ENCODE measurements at regions not wholly inside any gene's neighbourhood (a gene's known extent, or its start where the extent isn't known, plus 50 kb on each side); places are given as distances from the start of the nearest gene placed in this dataset.

DNA sequence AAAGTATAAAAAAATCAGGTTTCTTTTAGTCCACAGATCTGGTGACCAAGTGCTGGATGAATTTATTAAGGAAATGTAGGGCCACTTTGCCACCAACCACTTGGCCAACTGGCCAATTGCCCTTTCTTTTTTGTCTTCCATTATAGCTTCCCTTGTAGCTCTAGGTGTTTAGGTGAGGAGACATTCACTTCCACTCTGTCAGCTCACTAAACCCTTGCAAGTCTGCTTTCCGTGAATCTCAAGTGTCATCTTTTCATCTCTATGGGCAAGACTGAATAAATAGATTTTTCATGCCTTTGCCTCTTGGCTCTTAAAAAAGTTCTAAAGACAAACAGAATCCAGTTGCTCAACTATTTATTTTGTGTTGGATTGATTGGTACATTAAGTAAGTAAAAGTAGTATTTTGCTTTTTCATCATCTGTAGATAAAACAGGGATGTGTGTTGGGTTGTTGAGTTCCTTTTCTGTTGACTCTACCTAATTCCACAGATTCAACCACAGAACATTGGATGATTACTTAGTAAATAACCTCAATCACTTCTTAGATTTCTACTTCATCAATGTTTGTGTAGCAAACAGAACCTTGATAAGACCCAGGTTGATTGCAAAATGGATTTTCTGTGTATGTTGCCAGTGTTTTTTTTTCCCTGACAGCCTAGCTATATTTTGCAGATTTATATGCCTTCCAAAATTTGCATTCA lies 68.1 kb upstream of the GRXCR1 start:
- Mint-ChIP-seq H3K4me3 (no peak overlapping the region), H3K9me3 (ENCODE audit: insufficient read depth) (no peaks in the 10 kb centered on the region), H3K36me3 (ENCODE audit: low read depth) (no peaks in the 10 kb centered on the region), H3K27me3 (ENCODE audit: low read depth) (peaks cover 3% of the 10 kb centered on the region), H3K27ac (no peak overlapping the region), H3K4me1 (ENCODE audit: low read depth) (no peaks in the 10 kb centered on the region)
- ChIA-PET CTCF (no interaction called here), POLR2A (no interaction called here)
- no peak for ATAC-seq
- no peak for DNase-seq

DNA sequence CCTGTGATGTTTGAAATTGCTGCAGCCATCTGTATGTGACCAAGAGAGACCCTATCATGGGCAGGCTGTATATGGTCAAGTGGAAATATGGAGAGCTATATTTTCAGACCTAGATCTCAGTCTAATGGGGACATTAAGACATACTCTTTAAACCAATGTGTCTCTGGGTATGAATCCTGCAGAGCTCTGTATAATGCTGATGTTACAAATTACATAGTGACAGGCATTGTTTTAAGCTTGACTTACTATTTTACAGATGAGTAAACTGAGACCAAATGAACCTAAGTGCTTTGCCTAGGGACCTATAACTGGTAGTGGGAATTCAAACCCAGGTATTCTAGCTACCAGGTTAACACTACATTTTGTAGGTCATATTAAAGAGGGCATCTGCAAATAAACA lies 71.3 kb upstream of the GRXCR1 start:
- POLR2A ChIA-PET = no interaction called here
- CTCF ChIA-PET = interaction anchor here (1.1 kb wide), 1 partner anchor 253 kb away, joined by 4 read pairs; no protein-coding TSS in a partner anchor
- ATAC-seq (no peak), DNase-seq (no peak)
- Mint-ChIP-seq H3K27me3 (ENCODE audit: low read depth) (peaks cover 7% of the 10 kb centered on the region), H3K36me3 (ENCODE audit: low read depth) (no peaks in the 10 kb centered on the region), H3K4me3 (no peak overlapping the region), H3K27ac (no peak overlapping the region), H3K4me1 (ENCODE audit: low read depth) (no peaks in the 10 kb centered on the region), H3K9me3 (ENCODE audit: insufficient read depth) (no peaks in the 10 kb centered on the region)

DNA sequence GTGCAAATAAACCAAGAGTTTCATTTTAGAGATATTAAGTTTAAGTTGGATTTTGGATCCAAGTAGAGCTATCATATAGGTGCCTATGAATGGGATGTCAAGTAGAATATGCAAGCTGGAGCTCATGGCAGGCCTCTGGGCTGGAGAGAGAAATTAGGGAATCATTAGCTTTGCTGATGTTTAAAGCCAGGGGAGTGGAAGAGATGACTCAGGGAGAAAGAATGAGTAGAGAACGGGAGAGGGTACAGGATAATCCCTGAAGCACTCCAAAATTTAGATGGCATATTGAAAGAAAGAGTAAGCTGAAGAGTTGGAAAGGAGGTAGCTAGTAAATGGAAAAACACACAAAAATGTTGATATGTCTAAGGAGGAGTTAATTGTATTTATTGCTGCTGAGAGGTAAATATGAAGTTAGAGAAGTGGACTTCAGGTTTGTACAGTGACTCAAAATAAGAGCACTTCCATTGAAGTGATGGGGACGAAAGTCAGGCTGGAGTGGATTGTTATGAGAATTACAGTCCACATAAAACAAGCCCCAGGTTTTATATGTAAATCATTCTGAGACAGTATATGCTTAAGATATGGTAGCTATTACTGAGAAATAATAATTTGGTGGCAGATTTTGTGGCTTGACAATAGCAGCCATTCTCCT lies 72.5 kb upstream of the GRXCR1 start:
- CTCF ChIA-PET = no interaction called here
- Mint-ChIP-seq H3K9me3 (ENCODE audit: insufficient read depth) (no peaks in the 10 kb centered on the region), H3K27ac (no peak overlapping the region), H3K4me3 (no peak overlapping the region), H3K4me1 (ENCODE audit: low read depth) (no peaks in the 10 kb centered on the region), H3K27me3 (ENCODE audit: low read depth) (peaks cover 7% of the 10 kb centered on the region), H3K36me3 (ENCODE audit: low read depth) (no peaks in the 10 kb centered on the region)
- no peak for ATAC-seq
- POLR2A ChIA-PET = no interaction called here
- DNase-seq = no peak

DNA sequence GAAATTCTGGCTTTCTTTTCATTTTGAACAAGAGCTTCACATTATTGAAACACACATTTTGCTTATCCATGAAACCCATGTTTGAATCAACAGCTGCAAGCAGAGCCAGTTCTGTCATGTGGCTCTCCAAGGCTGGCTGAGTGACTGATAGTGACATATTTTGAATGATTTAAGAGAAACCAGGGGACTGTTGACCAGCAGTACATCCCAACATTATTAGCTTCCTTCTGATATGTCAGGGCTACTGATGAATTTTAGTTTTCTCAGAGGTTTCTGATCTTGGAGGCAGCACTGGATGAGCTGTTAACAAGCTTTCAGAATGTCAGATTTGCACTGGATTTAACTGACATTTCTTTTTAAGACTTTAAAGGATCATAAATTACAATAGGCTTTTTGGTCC lies 74.6 kb upstream of the GRXCR1 start:
- ATAC-seq = no peak
- no peaks in the 10 kb centered on the region for H3K4me1 Mint-ChIP-seq (ENCODE audit: low read depth)
- H3K27me3 Mint-ChIP-seq (ENCODE audit: low read depth) = peaks cover 7% of the 10 kb centered on the region
- H3K27ac Mint-ChIP-seq = no peak overlapping the region
- H3K9me3 Mint-ChIP-seq (ENCODE audit: insufficient read depth) = no peaks in the 10 kb centered on the region
- no peak overlapping the region for H3K4me3 Mint-ChIP-seq
- H3K36me3 Mint-ChIP-seq (ENCODE audit: low read depth) = no peaks in the 10 kb centered on the region
- DNase-seq = no peak
- POLR2A ChIA-PET = no interaction called here
- CTCF ChIA-PET = interaction anchor here (0.8 to 4.1 kb wide), 8 partner anchors 9 to 251 kb away, joined by 3 to 30 read pairs (median 4); no protein-coding TSS in a partner anchor

DNA sequence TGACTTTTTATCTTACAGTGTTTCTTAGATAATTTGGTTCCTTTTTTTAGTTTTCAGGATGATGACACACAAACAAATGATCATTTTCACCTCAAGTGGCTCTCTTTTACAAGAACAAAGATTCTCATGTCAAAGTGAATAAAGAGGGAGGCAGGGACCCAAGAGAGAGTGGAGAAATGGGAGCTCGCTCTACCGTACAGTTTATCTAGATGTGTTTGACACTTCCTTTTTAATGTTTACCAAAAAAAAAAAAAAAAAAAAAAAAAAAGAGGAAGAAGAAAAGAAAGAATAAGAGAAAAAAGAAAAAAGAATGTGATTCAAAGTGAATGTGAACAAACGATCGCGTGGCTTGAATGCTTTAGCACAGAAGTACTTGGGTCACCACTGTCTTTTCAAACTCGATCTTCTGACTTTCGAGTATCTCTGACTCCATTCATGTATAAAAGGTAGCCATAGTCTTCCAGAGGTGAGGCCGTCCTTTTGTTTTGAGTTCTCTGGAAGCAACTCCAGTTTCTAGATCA lies 75.6 kb upstream of the GRXCR1 start:
- CTCF ChIA-PET = interaction anchor here (1.3 to 4.1 kb wide), 4 partner anchors 9 to 250 kb away, joined by 4 to 30 read pairs (median 6); no protein-coding TSS in a partner anchor
- H3K27ac Mint-ChIP-seq = no peak overlapping the region

DNA sequence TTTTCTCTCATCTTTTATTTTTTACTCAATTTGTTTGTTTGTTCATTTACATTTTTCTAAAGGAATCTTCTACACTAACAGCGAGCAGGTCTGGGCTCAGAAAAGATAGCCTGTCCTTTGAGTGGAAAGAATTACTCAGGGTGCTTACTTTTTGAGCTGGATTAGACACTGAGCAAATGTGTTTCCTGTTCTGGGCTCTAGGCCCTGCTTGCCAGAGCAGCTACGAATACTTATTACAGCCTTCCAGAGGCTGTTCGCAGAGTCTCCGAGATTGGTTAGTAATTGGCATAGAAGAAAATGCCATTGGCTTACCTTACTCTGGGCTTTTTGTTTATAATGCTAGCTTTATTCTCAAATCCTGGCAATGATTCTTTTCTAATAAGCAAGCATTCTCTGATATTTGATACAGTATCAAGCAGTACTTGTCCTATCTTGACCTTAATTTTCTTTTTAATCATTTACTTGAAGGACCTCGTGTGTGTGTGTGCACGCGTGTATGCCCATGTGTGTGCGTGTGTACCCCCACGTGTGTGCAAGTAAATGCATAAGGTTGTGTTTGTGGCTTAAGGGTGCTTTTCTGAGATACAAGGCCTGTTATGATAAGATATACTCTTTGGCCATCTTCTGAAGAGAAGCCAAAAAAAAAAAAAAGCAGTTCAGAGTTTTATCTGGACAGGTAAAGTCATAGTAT lies 76.2 kb upstream of the GRXCR1 start:
- no peaks in the 10 kb centered on the region for H3K9me3 Mint-ChIP-seq (ENCODE audit: insufficient read depth)
- peaks cover 9% of the 10 kb centered on the region for H3K27me3 Mint-ChIP-seq (ENCODE audit: low read depth)

More for the DNA sequence above, 75.6 kb upstream of the GRXCR1 start:
- DNase-seq (no peak), ATAC-seq (no peak)
- no peaks in the 10 kb centered on the region for H3K9me3 Mint-ChIP-seq (ENCODE audit: insufficient read depth)
- POLR2A ChIA-PET = no interaction called here
- H3K27me3 Mint-ChIP-seq (ENCODE audit: low read depth) = peaks cover 8% of the 10 kb centered on the region
- H3K4me3 Mint-ChIP-seq = no peak overlapping the region
- no peaks in the 10 kb centered on the region for H3K36me3 Mint-ChIP-seq (ENCODE audit: low read depth)
- H3K4me1 Mint-ChIP-seq (ENCODE audit: low read depth) = no peaks in the 10 kb centered on the region

DNA sequence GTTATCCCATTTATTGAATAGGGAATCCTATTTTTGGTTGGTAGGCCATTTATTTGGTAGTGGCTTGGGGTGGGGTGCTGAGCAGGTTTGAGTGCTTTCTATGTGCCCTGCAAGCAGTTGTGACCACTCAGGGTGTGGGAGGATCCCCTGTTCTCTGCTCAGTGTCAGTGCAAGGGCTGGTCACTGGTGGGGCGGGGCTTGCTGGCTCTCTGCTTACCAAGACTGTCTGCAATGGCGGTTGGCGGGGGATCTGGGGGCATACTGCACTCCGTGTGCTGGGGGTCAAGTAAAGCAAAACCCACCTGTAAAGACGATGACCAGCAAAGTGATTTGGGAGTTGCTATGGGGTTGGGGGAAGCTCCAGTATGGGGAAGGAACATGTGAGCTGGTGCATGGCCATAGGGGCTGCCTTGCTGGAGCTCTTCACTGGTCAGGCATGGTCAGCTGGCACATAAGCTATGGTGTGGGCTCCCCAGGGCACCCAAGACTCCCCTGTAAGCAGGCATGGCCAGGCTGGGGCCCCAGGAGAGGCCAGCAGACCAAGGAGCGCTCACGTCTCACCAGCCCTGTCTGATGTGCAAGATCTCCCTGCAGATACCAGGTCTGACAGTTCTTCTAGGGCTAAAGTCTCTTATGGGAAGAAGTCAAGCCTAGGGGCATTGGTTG lies 83.0 kb upstream of the GRXCR1 start:
- ATAC-seq = no peak
- POLR2A ChIA-PET = no interaction called here
- H3K27ac Mint-ChIP-seq = no peak overlapping the region

More for the DNA sequence above, 76.2 kb upstream of the GRXCR1 start:
- no peaks in the 10 kb centered on the region for H3K36me3 Mint-ChIP-seq (ENCODE audit: low read depth)
- ATAC-seq = no peak
- no peak overlapping the region for H3K4me3 Mint-ChIP-seq
- CTCF ChIA-PET = interaction anchor here (0.8 to 4.1 kb wide), 3 partner anchors 59 to 249 kb away, joined by 3 to 30 read pairs (median 3); no protein-coding TSS in a partner anchor
- no peak for DNase-seq
- no peak overlapping the region for H3K27ac Mint-ChIP-seq
- no peaks in the 10 kb centered on the region for H3K4me1 Mint-ChIP-seq (ENCODE audit: low read depth)
- POLR2A ChIA-PET = no interaction called here

DNA sequence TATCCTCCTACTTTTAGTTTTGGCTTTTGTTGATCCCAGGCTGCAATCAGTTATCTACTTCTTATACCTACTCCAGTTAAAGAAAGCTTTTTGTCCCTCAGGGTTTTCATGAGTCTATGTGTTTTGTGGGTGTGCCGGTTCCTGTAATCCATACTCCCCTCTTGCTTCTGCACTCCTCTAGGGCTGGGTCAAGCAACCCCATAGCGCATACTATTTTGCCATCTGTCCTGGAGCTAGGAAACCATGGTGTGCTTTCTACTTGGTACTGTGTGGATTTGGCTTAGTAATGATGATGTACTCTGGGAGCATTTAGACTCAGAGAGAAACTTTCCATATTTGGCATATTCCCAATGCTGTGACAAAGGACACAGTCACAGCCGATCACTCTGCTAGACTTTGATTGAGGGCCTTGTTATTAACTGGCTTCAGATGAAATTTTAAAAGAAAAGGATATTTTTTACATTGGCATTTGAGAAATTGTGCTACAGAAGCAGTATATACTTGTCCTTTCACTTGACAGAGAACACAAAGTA lies 86.1 kb upstream of the GRXCR1 start:
- peaks cover 8% of the 10 kb centered on the region for H3K27me3 Mint-ChIP-seq (ENCODE audit: low read depth)
- H3K4me1 Mint-ChIP-seq (ENCODE audit: low read depth) = no peaks in the 10 kb centered on the region
- ATAC-seq (no peak), DNase-seq (no peak)
- no peak overlapping the region for H3K27ac Mint-ChIP-seq
- CTCF ChIA-PET = no interaction called here
- H3K36me3 Mint-ChIP-seq (ENCODE audit: low read depth) = no peaks in the 10 kb centered on the region
- no peak overlapping the region for H3K4me3 Mint-ChIP-seq
- peaks cover 3% of the 10 kb centered on the region for H3K9me3 Mint-ChIP-seq (ENCODE audit: insufficient read depth)
- POLR2A ChIA-PET = no interaction called here

More for the DNA sequence above, 83.0 kb upstream of the GRXCR1 start:
- DNase-seq = no peak
- H3K36me3 Mint-ChIP-seq (ENCODE audit: low read depth) = no peaks in the 10 kb centered on the region
- CTCF ChIA-PET = no interaction called here
- H3K4me3 Mint-ChIP-seq = no peak overlapping the region
- H3K9me3 Mint-ChIP-seq (ENCODE audit: insufficient read depth) = no peaks in the 10 kb centered on the region
- no peaks in the 10 kb centered on the region for H3K4me1 Mint-ChIP-seq (ENCODE audit: low read depth)
- H3K27me3 Mint-ChIP-seq (ENCODE audit: low read depth) = peaks cover 10% of the 10 kb centered on the region

DNA sequence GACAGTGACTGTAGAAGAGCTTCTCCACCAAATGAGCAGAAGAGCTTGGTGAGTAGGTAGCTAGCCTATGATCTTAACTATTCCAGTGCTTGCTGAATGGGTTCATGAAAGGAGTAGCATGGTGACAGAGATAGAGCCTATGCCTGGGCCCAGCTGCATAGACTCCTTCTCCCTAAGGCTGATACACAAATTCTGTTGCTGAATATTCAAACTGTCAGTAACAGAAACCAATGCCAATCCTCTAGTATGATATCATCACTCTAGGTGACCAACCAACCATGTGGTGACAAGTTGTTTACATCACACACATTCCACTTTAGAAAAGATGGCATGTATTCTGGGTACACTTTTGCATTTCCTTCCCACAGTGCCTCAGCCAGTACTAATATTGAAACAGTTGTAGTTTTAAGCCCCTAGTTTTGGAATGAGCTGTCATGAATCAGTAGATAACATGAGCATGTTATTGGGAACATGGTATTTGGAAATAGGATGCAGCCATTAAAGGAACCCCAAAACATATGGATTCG lies 103.4 kb upstream of the GRXCR1 start:
- ATAC-seq = no peak
- H3K27ac Mint-ChIP-seq = no peak overlapping the region
- ChIA-PET CTCF (no interaction called here), POLR2A (no interaction called here)
- H3K27me3 Mint-ChIP-seq (ENCODE audit: low read depth) = no peaks in the 10 kb centered on the region
- no peak for DNase-seq
- no peaks in the 10 kb centered on the region for H3K36me3 Mint-ChIP-seq (ENCODE audit: low read depth)
- H3K4me1 Mint-ChIP-seq (ENCODE audit: low read depth) = no peaks in the 10 kb centered on the region
- H3K9me3 Mint-ChIP-seq (ENCODE audit: insufficient read depth) = no peaks in the 10 kb centered on the region
- H3K4me3 Mint-ChIP-seq = no peak overlapping the region

DNA sequence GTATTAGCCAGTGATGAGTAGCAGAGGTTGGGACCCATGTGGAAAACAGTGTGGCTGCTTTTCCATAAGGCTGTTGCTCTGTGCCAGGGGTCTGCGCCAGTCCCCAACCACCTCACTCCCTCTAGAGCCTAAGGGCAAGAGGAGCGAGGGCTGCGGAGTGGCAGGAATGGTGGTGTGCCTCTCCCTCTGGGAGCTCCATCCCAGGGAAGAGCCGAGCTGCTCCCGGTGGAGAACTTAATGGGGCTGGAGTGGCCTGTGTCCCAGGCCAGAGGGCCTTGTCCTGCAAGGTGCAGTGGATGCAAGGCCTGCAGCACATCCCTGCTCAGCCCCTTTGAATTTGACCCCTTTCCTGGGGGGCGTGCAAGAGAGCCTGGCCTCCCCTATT lies 105.4 kb upstream of the GRXCR1 start:
- ChIA-PET CTCF (interaction anchor here (1.1 kb wide), 1 partner anchor 215 kb away, joined by 3 read pairs; no protein-coding TSS in a partner anchor), POLR2A (no interaction called here)
- Mint-ChIP-seq H3K36me3 (ENCODE audit: low read depth) (no peaks in the 10 kb centered on the region), H3K27me3 (ENCODE audit: low read depth) (no peaks in the 10 kb centered on the region), H3K4me1 (ENCODE audit: low read depth) (no peaks in the 10 kb centered on the region), H3K27ac (no peak overlapping the region), H3K9me3 (ENCODE audit: insufficient read depth) (no peaks in the 10 kb centered on the region), H3K4me3 (no peak overlapping the region)
- DNase-seq (no peak), ATAC-seq (no peak)

DNA sequence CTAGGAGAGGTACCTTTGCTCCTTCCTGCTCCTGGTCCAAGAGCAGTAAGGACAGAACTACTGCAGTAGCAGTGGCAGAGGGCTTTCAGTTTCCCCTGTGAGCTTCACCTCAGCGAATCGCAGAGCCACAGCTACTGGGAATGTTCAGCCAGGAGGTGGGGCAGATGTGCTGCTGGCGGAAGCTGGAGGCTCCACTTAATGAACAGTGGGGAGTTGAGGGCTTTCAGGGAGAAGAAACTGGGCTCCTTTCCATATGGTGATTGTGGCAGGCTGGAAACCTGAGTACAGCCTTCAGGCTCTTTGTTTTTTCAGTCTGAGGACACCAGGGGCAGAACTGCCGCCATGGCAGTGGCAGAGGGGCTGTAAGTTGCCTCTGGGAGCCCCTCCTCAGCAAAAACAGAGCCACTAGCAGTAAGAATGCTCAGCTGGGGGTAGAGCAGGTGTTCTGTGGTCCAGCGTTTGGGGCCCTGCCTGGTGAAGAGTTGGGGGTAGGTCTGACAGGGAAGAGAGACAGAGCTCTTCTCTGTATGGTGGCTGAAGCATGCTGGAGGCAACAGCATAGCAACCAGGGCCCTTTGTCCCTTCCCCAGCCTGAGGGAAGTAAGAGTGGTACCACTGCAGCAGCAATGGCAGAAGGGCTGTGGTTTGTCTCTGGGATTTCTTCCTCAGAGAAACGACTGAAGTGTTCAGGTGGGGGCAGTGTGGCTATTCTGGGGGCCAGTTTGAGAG lies 106.0 kb upstream of the GRXCR1 start:
- no peak overlapping the region for H3K27ac Mint-ChIP-seq
- ATAC-seq = no peak

More for the DNA sequence above, 106.0 kb upstream of the GRXCR1 start:
- CTCF ChIA-PET = no interaction called here
- Mint-ChIP-seq H3K4me1 (ENCODE audit: low read depth) (no peaks in the 10 kb centered on the region), H3K36me3 (ENCODE audit: low read depth) (no peaks in the 10 kb centered on the region), H3K9me3 (ENCODE audit: insufficient read depth) (no peaks in the 10 kb centered on the region), H3K4me3 (no peak overlapping the region), H3K27me3 (ENCODE audit: low read depth) (no peaks in the 10 kb centered on the region)
- POLR2A ChIA-PET = no interaction called here
- DNase-seq = no peak
